ENCODE measurements at regions not wholly inside any gene's neighbourhood (a gene's known extent, or its start where the extent isn't known, plus 50 kb on each side); places are given as distances from the start of the nearest gene placed in this dataset.

DNA sequence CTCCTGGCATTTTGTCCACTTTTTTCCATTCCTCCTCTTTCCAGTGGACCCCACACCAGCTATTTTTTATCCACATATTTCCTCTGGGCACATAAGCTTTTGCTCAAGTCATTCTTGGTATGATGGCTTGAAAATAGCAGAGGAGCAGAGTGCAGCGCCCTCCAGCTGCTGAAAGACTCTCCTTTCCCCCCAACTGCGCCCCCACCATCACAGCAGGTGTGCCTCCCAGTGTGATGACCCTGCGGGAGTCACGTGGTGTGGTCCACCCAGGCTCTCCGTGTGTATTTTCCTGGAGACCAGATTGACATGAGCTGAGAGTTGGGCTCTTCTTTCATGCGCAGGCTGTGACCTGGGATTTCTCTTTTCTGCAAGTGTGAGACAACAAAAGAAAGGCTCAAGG lies 1241.6 kb downstream of the TBC1D22A start:
- ATAC-seq, result no peak
- TF ChIP-seq, protein P1, sequence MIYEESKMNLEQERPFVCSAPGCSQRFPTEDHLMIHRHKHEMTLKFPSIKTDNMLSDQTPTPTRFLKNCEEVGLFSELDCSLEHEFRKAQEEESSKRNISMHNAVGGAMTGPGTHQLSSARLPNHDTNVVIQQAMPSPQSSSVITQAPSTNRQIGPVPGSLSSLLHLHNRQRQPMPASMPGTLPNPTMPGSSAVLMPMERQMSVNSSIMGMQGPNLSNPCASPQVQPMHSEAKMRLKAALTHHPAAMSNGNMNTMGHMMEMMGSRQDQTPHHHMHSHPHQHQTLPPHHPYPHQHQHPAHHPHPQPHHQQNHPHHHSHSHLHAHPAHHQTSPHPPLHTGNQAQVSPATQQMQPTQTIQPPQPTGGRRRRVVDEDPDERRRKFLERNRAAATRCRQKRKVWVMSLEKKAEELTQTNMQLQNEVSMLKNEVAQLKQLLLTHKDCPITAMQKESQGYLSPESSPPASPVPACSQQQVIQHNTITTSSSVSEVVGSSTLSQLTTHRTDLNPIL (CRISPR knock-in tag; IDR thresholded peaks at IDR 0.05; ENCODE audit: low read depth), result no peak
- TF ChIP-seq ZC3H10 (CRISPR knock-in tag; IDR thresholded peaks at IDR 0.05), result no peak
- TF ChIP-seq, protein P2, sequence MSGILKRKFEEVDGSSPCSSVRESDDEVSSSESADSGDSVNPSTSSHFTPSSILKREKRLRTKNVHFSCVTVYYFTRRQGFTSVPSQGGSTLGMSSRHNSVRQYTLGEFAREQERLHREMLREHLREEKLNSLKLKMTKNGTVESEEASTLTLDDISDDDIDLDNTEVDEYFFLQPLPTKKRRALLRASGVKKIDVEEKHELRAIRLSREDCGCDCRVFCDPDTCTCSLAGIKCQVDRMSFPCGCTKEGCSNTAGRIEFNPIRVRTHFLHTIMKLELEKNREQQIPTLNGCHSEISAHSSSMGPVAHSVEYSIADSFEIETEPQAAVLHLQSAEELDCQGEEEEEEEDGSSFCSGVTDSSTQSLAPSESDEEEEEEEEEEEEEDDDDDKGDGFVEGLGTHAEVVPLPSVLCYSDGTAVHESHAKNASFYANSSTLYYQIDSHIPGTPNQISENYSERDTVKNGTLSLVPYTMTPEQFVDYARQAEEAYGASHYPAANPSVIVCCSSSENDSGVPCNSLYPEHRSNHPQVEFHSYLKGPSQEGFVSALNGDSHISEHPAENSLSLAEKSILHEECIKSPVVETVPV (CRISPR knock-in tag; IDR thresholded peaks at IDR 0.05), result no peak
- no peak for TF ChIP-seq TCF4 (CRISPR knock-in tag; IDR thresholded peaks at IDR 0.05; ENCODE audit: borderline replicate concordance)
- TF ChIP-seq OSR1 (CRISPR knock-in tag; IDR thresholded peaks at IDR 0.05), result no peak
- no peak for TF ChIP-seq ZNF8 (CRISPR knock-in tag; IDR thresholded peaks at IDR 0.05)
- TF ChIP-seq TSHZ2 (CRISPR knock-in tag; IDR thresholded peaks at IDR 0.05), result no peak
- TF ChIP-seq POU6F1 (CRISPR knock-in tag; IDR thresholded peaks at IDR 0.05; ENCODE audit: borderline replicate concordance, low read depth), result no peak
- no peak for TF ChIP-seq CSDC2 (CRISPR knock-in tag; IDR thresholded peaks at IDR 0.05)
- no peak for TF ChIP-seq BACH2 (CRISPR knock-in tag; IDR thresholded peaks at IDR 0.05; ENCODE audit: borderline replicate concordance)

DNA sequence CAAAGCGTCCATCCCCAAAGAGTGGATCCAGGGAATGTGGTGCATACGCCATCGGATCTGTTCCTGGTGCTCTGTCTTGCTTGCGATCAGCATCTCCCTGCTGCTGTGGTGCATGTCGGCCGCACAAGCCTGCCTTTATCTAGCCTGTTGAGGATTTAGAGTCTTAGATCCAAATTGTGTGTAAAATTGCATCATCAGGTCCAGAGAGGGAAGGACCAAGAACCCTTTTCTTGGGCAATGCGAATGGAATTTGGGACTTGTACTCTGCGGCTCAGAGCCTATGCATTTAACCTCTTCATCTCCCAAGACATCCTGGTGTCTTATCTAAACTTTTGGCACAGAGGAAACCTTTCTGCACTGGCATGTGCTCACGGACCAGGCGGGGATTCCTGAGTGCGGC lies 1238.7 kb downstream of the TBC1D22A start:
- ATAC-seq, result no peak
- TF ChIP-seq RARB (CRISPR knock-in tag; IDR thresholded peaks at IDR 0.05) (no peak), GLIS3 (CRISPR knock-in tag; IDR thresholded peaks at IDR 0.05) (no peak)

- no peak for ATAC-seq
- TF ChIP-seq ISL1 (CRISPR knock-in tag; IDR thresholded peaks at IDR 0.05), result no peak
- no peak for TF ChIP-seq ZC3H10 (CRISPR knock-in tag; IDR thresholded peaks at IDR 0.05)
- TF ChIP-seq PPARA (CRISPR knock-in tag; IDR thresholded peaks at IDR 0.05; ENCODE audit: borderline replicate concordance), result no peak
- TF ChIP-seq TOX (CRISPR knock-in tag; IDR thresholded peaks at IDR 0.05; ENCODE audit: borderline replicate concordance), result no peak
Observed at GRCh38 chr22:47997612-47998011, 1235.2 kb downstream of the TBC1D22A start.

GRCh38 chr22:47997052-47997590 lies 1234.7 kb downstream of the TBC1D22A start:
- ATAC-seq, result no peak
- TF ChIP-seq ZNF8 (CRISPR knock-in tag; IDR thresholded peaks at IDR 0.05) (no peak), RARB (CRISPR knock-in tag; IDR thresholded peaks at IDR 0.05) (no peak), GLIS3 (CRISPR knock-in tag; IDR thresholded peaks at IDR 0.05) (no peak), ISL1 (CRISPR knock-in tag; IDR thresholded peaks at IDR 0.05) (no peak), TSHZ2 (CRISPR knock-in tag; IDR thresholded peaks at IDR 0.05) (no peak), ZNF565 (CRISPR knock-in tag; conservative IDR thresholded peaks at IDR 0.05; ENCODE audit: low read depth) (no peak), BACH2 (CRISPR knock-in tag; IDR thresholded peaks at IDR 0.05; ENCODE audit: borderline replicate concordance) (no peak), TOX (CRISPR knock-in tag; IDR thresholded peaks at IDR 0.05; ENCODE audit: borderline replicate concordance) (no peak), CSDC2 (CRISPR knock-in tag; IDR thresholded peaks at IDR 0.05) (no peak), ZC3H10 (CRISPR knock-in tag; IDR thresholded peaks at IDR 0.05) (no peak), ARNTL (CRISPR knock-in tag; IDR thresholded peaks at IDR 0.05; ENCODE audit: borderline replicate concordance, low read depth) (no peak), OSR1 (CRISPR knock-in tag; IDR thresholded peaks at IDR 0.05) (no peak), ZNF70 (CRISPR knock-in tag; IDR thresholded peaks at IDR 0.05) (no peak)
- TF ChIP-seq, protein P3, sequence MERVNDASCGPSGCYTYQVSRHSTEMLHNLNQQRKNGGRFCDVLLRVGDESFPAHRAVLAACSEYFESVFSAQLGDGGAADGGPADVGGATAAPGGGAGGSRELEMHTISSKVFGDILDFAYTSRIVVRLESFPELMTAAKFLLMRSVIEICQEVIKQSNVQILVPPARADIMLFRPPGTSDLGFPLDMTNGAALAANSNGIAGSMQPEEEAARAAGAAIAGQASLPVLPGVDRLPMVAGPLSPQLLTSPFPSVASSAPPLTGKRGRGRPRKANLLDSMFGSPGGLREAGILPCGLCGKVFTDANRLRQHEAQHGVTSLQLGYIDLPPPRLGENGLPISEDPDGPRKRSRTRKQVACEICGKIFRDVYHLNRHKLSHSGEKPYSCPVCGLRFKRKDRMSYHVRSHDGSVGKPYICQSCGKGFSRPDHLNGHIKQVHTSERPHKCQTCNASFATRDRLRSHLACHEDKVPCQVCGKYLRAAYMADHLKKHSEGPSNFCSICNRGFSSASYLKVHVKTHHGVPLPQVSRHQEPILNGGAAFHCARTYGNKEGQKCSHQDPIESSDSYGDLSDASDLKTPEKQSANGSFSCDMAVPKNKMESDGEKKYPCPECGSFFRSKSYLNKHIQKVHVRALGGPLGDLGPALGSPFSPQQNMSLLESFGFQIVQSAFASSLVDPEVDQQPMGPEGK (CRISPR knock-in tag; IDR thresholded peaks at IDR 0.05; ENCODE audit: borderline replicate concordance), result no peak

Measured in SK-N-SH treated with all-trans-retinoic acid at 6 μM for 48 hours (cell line).